ENCODE measurements at regions not wholly inside any gene's neighbourhood (a gene's known extent, or its start where the extent isn't known, plus 50 kb on each side); places are given as distances from the start of the nearest gene placed in this dataset.
"Not testable (repeated sequence)": the region's sequence is repeated elsewhere in the genome, so short reads cannot be mapped to it uniquely, and the experiment has no call there.

- intact Hi-C loops (cut with DNase I), result no loop called here
- no peak overlapping the region for H3K27ac ChIP-seq
- no peaks in the 10 kb centered on the region for H3K36me3 ChIP-seq
- H3K27me3 ChIP-seq, result no peaks in the 10 kb centered on the region
- H3K4me1 ChIP-seq, result no peaks in the 10 kb centered on the region
- no peak for DNase-seq
- no peak for TF ChIP-seq POLR2A (IDR thresholded peaks at IDR 0.05)
- no peak for TF ChIP-seq CTCF (IDR thresholded peaks at IDR 0.05)
- 68 to 76% methylated on average over 11 of the region's 11 CpGs for WGBS, 2 donors
- H3K4me3 ChIP-seq (replicated peaks in 1 of 3), result no peak overlapping the region
- H3K9me3 ChIP-seq, result no peaks in the 10 kb centered on the region
These were observed 271.2 kb downstream of the LPIN1 start for GRCh38 chr2:12017499-12018157.

GRCh38 chr2:12018726-12019125 lies 272.3 kb downstream of the LPIN1 start:
- H3K4me1 ChIP-seq; H3K36me3 ChIP-seq; DNase-seq; H3K27ac ChIP-seq; H3K9me3 ChIP-seq; intact Hi-C loops (cut with DNase I); H3K4me3 ChIP-seq (replicated peaks in 1 of 3); H3K27me3 ChIP-seq: not testable (repeated sequence)
- 77 to 81% methylated on average over 5 of the region's 5 CpGs for WGBS, 2 donors

GRCh38 chr2:12020833-12021469 lies 274.5 kb downstream of the LPIN1 start:
- Histone ChIP-seq H3K27ac (no peak overlapping the region), H3K4me3 (replicated peaks in 1 of 3) (no peak overlapping the region), H3K9me3 (no peaks in the 10 kb centered on the region), H3K4me1 (no peaks in the 10 kb centered on the region), H3K36me3 (no peaks in the 10 kb centered on the region), H3K27me3 (no peaks in the 10 kb centered on the region)
- intact Hi-C loops (cut with DNase I), result no loop called here
- no peak for DNase-seq
- 95 to 99% methylated on average over 3 of the region's 3 CpGs for WGBS, 2 donors
- no peak for TF ChIP-seq POLR2A (IDR thresholded peaks at IDR 0.05)

GRCh38 chr2:12024197-12024907 lies 277.9 kb downstream of the LPIN1 start:
- WGBS, 2 donors, result 37 to 39% methylated on average over 5 of the region's 5 CpGs

GRCh38 chr2:12027136-12027535 lies 280.7 kb downstream of the LPIN1 start:
- WGBS, 2 donors, result 65 to 81% methylated on average over 2 of the region's 2 CpGs
- H3K36me3 ChIP-seq, result no peaks in the 10 kb centered on the region

More at GRCh38 chr2:12024197-12024907, 277.9 kb downstream of the LPIN1 start:
- H3K36me3 ChIP-seq; H3K4me3 ChIP-seq (replicated peaks in 1 of 3); H3K27me3 ChIP-seq; H3K4me1 ChIP-seq; intact Hi-C loops (cut with DNase I); H3K27ac ChIP-seq; DNase-seq; H3K9me3 ChIP-seq: not testable (repeated sequence)

GRCh38 chr2:12031866-12032265 lies 285.4 kb downstream of the LPIN1 start:
- H3K9me3 ChIP-seq, result no peaks in the 10 kb centered on the region
- H3K4me3 ChIP-seq (replicated peaks in 1 of 3), result no peak overlapping the region
- no peak for DNase-seq
- TF ChIP-seq POLR2A (IDR thresholded peaks at IDR 0.05) (no peak), CTCF (IDR thresholded peaks at IDR 0.05) (no peak)
- intact Hi-C loops (cut with DNase I), result no loop called here
- H3K27ac ChIP-seq, result no peak overlapping the region
- H3K36me3 ChIP-seq, result no peaks in the 10 kb centered on the region
- 71 to 89% methylated on average over 4 of the region's 4 CpGs for WGBS, 2 donors
- H3K4me1 ChIP-seq, result peaks cover 0 to 4% of the 10 kb centered on the region in 2 donors
- no peaks in the 10 kb centered on the region for H3K27me3 ChIP-seq

More at GRCh38 chr2:12027136-12027535, 280.7 kb downstream of the LPIN1 start:
- no peak for TF ChIP-seq CTCF (IDR thresholded peaks at IDR 0.05)
- TF ChIP-seq POLR2A (IDR thresholded peaks at IDR 0.05), result no peak
- H3K4me1 ChIP-seq, result no peaks in the 10 kb centered on the region
- intact Hi-C loops (cut with DNase I), result no loop called here
- H3K4me3 ChIP-seq (replicated peaks in 1 of 3), result no peak overlapping the region
- no peaks in the 10 kb centered on the region for H3K9me3 ChIP-seq
- DNase-seq, result peak in 1 of 2 donors; percentile 5
- H3K27ac ChIP-seq, result no peak overlapping the region
- H3K27me3 ChIP-seq, result no peaks in the 10 kb centered on the region
